ENCODE measurements at regions not wholly inside any gene's neighbourhood (a gene's known extent, or its start where the extent isn't known, plus 50 kb on each side); places are given as distances from the start of the nearest gene placed in this dataset.

DNA sequence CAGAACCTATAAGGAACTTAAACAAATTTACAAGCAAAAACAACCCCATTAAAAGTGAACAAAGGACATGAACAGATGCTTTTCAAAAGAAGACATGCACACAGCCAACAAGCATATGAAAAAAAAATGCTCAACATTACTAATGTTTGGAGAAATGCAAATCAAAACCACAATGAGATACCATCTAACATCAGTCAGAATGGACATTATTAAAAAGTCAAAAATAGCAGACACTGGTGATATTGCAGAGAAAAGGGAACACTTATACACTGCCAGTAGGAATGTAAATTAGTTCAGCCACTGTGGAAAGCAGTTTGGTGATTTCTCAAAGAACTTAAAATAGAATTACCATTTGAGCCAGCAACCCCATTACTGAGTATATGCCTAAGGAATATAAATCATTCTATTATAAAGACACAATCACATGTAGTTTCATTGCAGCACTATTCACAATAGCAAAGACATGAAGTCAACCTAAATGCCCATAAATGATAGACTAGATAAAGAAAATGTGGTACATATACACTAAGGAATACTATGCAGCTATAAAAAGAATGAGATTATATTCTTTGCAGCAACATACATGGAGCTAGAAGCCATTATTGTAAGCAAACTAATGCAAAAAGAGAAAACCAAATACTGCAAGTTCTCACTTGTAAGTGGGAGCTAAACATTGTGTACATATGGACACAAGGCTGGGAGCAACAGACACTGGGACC lies 1509.4 kb downstream of the TECRL start:
- CTCF ChIA-PET: no interaction called here
- POLR2A ChIA-PET: no interaction called here
- H3K4me1 ChIP-seq (ENCODE audit: control insufficient read depth, insufficient read depth, low read length): no peaks in the 10 kb centered on the region
- no peak for ATAC-seq
- intact Hi-C loops (cut with micrococcal nuclease; ENCODE audit: unreplicated experiment) (no loop called here), in situ Hi-C loops (cut with HindIII; ENCODE audit: low pct_unique_long_range_greater_than_20kb, low sequenced_read_pairs) (no loop called here)
- no peak for DNase-seq (ENCODE audit: low read depth, low spot score)
- H3K27me3 ChIP-seq (ENCODE audit: control insufficient read depth, insufficient read depth, low read length): no peaks in the 10 kb centered on the region
- H3K27ac ChIP-seq (ENCODE audit: low read length): no peak overlapping the region
- H3K36me3 ChIP-seq (ENCODE audit: control insufficient read depth, insufficient read depth, low read length): no peaks in the 10 kb centered on the region
- H3K4me3 ChIP-seq (ENCODE audit: low read depth in 2 of 2, low read length in 2 of 2): no peak overlapping the region
- TF ChIP-seq, protein P1, sequence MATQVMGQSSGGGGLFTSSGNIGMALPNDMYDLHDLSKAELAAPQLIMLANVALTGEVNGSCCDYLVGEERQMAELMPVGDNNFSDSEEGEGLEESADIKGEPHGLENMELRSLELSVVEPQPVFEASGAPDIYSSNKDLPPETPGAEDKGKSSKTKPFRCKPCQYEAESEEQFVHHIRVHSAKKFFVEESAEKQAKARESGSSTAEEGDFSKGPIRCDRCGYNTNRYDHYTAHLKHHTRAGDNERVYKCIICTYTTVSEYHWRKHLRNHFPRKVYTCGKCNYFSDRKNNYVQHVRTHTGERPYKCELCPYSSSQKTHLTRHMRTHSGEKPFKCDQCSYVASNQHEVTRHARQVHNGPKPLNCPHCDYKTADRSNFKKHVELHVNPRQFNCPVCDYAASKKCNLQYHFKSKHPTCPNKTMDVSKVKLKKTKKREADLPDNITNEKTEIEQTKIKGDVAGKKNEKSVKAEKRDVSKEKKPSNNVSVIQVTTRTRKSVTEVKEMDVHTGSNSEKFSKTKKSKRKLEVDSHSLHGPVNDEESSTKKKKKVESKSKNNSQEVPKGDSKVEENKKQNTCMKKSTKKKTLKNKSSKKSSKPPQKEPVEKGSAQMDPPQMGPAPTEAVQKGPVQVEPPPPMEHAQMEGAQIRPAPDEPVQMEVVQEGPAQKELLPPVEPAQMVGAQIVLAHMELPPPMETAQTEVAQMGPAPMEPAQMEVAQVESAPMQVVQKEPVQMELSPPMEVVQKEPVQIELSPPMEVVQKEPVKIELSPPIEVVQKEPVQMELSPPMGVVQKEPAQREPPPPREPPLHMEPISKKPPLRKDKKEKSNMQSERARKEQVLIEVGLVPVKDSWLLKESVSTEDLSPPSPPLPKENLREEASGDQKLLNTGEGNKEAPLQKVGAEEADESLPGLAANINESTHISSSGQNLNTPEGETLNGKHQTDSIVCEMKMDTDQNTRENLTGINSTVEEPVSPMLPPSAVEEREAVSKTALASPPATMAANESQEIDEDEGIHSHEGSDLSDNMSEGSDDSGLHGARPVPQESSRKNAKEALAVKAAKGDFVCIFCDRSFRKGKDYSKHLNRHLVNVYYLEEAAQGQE (IDR thresholded peaks at IDR 0.05; ENCODE audit: insufficient read depth in 1 of 2, low read depth in 2 of 2, low read length in 1 of 2): no peak
- no peak for TF ChIP-seq POLR2AphosphoS5 (IDR thresholded peaks at IDR 0.05; ENCODE audit: low read depth, low read length)
- TF ChIP-seq, protein P2, sequence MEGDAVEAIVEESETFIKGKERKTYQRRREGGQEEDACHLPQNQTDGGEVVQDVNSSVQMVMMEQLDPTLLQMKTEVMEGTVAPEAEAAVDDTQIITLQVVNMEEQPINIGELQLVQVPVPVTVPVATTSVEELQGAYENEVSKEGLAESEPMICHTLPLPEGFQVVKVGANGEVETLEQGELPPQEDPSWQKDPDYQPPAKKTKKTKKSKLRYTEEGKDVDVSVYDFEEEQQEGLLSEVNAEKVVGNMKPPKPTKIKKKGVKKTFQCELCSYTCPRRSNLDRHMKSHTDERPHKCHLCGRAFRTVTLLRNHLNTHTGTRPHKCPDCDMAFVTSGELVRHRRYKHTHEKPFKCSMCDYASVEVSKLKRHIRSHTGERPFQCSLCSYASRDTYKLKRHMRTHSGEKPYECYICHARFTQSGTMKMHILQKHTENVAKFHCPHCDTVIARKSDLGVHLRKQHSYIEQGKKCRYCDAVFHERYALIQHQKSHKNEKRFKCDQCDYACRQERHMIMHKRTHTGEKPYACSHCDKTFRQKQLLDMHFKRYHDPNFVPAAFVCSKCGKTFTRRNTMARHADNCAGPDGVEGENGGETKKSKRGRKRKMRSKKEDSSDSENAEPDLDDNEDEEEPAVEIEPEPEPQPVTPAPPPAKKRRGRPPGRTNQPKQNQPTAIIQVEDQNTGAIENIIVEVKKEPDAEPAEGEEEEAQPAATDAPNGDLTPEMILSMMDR (IDR thresholded peaks at IDR 0.05): no peak
- TF ChIP-seq SIN3A (IDR thresholded peaks at IDR 0.05; ENCODE audit: borderline replicate concordance, insufficient read depth, low read depth, low read length): no peak
- TF ChIP-seq TCF7L2 (IDR thresholded peaks at IDR 0.05; ENCODE audit: low read depth, low read length): no peak
- no TSS peak for BruUV-seq (replicated peaks)
- no peaks in the 10 kb centered on the region for H3K9me3 ChIP-seq (ENCODE audit: control insufficient read depth, insufficient read depth, low read depth, low read length)

DNA sequence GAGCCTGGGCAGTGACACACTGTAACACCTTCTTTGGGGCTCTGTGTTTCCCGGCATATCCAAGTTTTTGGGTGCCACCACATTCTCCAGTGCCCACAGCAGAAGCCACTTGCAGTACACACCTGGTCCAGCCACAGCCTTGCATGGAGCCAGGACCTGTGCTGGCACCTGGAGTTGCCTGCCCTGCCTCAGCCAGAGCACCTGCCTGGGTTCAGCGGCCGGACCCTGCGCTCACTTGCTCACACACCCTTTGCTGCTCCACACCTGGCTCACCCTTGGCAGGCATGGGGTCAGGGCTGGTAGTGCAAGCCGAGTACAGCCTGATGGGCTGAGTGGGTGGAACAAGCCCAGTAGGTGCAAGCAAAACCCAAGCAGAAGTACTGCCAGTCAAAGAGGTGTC lies 1511.1 kb downstream of the TECRL start:
- DNase-seq (ENCODE audit: low read depth, low spot score) (no peak), ATAC-seq (no peak)
- ChIA-PET CTCF (no interaction called here), POLR2A (no interaction called here)
- Histone ChIP-seq H3K36me3 (ENCODE audit: control insufficient read depth, insufficient read depth, low read length) (no peaks in the 10 kb centered on the region), H3K4me1 (ENCODE audit: control insufficient read depth, insufficient read depth, low read length) (no peaks in the 10 kb centered on the region), H3K9me3 (ENCODE audit: control insufficient read depth, insufficient read depth, low read depth, low read length) (no peaks in the 10 kb centered on the region), H3K27me3 (ENCODE audit: control insufficient read depth, insufficient read depth, low read length) (no peaks in the 10 kb centered on the region), H3K27ac (ENCODE audit: low read length) (no peak overlapping the region), H3K4me3 (ENCODE audit: low read depth in 2 of 2, low read length in 2 of 2) (no peak overlapping the region)
- no TSS peak for BruUV-seq (replicated peaks)
- intact Hi-C loops (cut with micrococcal nuclease; ENCODE audit: unreplicated experiment): no loop called here
- in situ Hi-C loops (cut with HindIII; ENCODE audit: low pct_unique_long_range_greater_than_20kb, low sequenced_read_pairs): no loop called here
- TF ChIP-seq POLR2AphosphoS5 (IDR thresholded peaks at IDR 0.05; ENCODE audit: low read depth, low read length) (no peak), SIN3A (IDR thresholded peaks at IDR 0.05; ENCODE audit: borderline replicate concordance, insufficient read depth, low read depth, low read length) (no peak), TCF7L2 (IDR thresholded peaks at IDR 0.05; ENCODE audit: low read depth, low read length) (no peak)
- TF ChIP-seq, protein P1 (IDR thresholded peaks at IDR 0.05; ENCODE audit: insufficient read depth in 1 of 2, low read depth in 2 of 2, low read length in 1 of 2): no peak
- TF ChIP-seq, protein P2 (IDR thresholded peaks at IDR 0.05): no peak

Measured in Panc1 (cell line).